ENCODE measurements at regions not wholly inside any gene's neighbourhood (a gene's known extent, or its start where the extent isn't known, plus 50 kb on each side); places are given as distances from the start of the nearest gene placed in this dataset.

- TF ChIP-seq EZH2 (IDR thresholded peaks at IDR 0.05; ENCODE audit: low read length, missing control alignments) (no peak), CTCF (conservative IDR thresholded peaks at IDR 0.05 in 1 of 2, IDR thresholded peaks at IDR 0.05 in 1 of 2; ENCODE audit: low read depth in 1 of 2, low read length in 2 of 2) (no peak)
These were observed 368.2 kb upstream of the ATP2B1 start for GRCh38 chr12:90076851-90077319.
